ENCODE measurements at regions not wholly inside any gene's neighbourhood (a gene's known extent, or its start where the extent isn't known, plus 50 kb on each side); places are given as distances from the start of the nearest gene placed in this dataset.

GRCh38 chr20:60931696-60932095 is 320.4 kb upstream of the CDH4 start:
- intact Hi-C loops (cut with DNase I; ENCODE audit: low total_unique reads): no loop called here
- WGBS, 2 donors: 17 to 21% methylated on average over 4 of the region's 4 CpGs
- TF ChIP-seq POLR2A (IDR thresholded peaks at IDR 0.05) (no peak), CTCF (IDR thresholded peaks at IDR 0.05) (no peak)
- no peak overlapping the region for H3K4me3 ChIP-seq (ENCODE audit: low read depth, poor library complexity, severe bottlenecking)
- DNase-seq (ENCODE audit: low spot score in 2 of 2): no peak

- TF ChIP-seq POLR2A (IDR thresholded peaks at IDR 0.05): no peak
- 58 to 59% methylated on average over 3 of the region's 3 CpGs for WGBS, 2 donors
Measured at GRCh38 chr20:60934724-60935123, 317.3 kb upstream of the CDH4 start.

GRCh38 chr20:60935971-60936370 is 316.1 kb upstream of the CDH4 start:
- intact Hi-C loops (cut with DNase I; ENCODE audit: low total_unique reads): no loop called here
- WGBS, 2 donors: 81 to 82% methylated on average over 8 of the region's 8 CpGs
- H3K4me3 ChIP-seq (ENCODE audit: low read depth, poor library complexity, severe bottlenecking): no peak overlapping the region
- DNase-seq (ENCODE audit: low spot score in 2 of 2): no peak
- TF ChIP-seq POLR2A (IDR thresholded peaks at IDR 0.05) (no peak), CTCF (IDR thresholded peaks at IDR 0.05) (no peak)

More at GRCh38 chr20:60934724-60935123, 317.3 kb upstream of the CDH4 start:
- intact Hi-C loops (cut with DNase I; ENCODE audit: low total_unique reads): no loop called here
- DNase-seq (ENCODE audit: low spot score in 2 of 2): no peak
- H3K4me3 ChIP-seq (ENCODE audit: low read depth, poor library complexity, severe bottlenecking): no peak overlapping the region

GRCh38 chr20:60937585-60937984 is 314.5 kb upstream of the CDH4 start:
- no peak overlapping the region for H3K4me3 ChIP-seq (ENCODE audit: low read depth, poor library complexity, severe bottlenecking)
- WGBS, 2 donors: 29 to 31% methylated on average over 10 of the region's 10 CpGs
- no peak for DNase-seq (ENCODE audit: low spot score in 2 of 2)
- no peak for TF ChIP-seq CTCF (IDR thresholded peaks at IDR 0.05)
- no peak for TF ChIP-seq POLR2A (IDR thresholded peaks at IDR 0.05)
- intact Hi-C loops (cut with DNase I; ENCODE audit: low total_unique reads): no loop called here

- no peak overlapping the region for H3K4me3 ChIP-seq (ENCODE audit: low read depth, poor library complexity, severe bottlenecking)
- TF ChIP-seq POLR2A (IDR thresholded peaks at IDR 0.05): no peak
- TF ChIP-seq CTCF (IDR thresholded peaks at IDR 0.05): no peak
- DNase-seq (ENCODE audit: low spot score in 2 of 2): no peak
- intact Hi-C loops (cut with DNase I; ENCODE audit: low total_unique reads): no loop called here
- 75 to 87% methylated on average over 6 of the region's 6 CpGs for WGBS, 2 donors
Measured at GRCh38 chr20:60941379-60941778, 310.7 kb upstream of the CDH4 start.

- DNase-seq (ENCODE audit: low spot score in 2 of 2): no peak
- no peak for TF ChIP-seq POLR2A (IDR thresholded peaks at IDR 0.05)
- no peak for TF ChIP-seq CTCF (IDR thresholded peaks at IDR 0.05)
- no peak overlapping the region for H3K4me3 ChIP-seq (ENCODE audit: low read depth, poor library complexity, severe bottlenecking)
- intact Hi-C loops (cut with DNase I; ENCODE audit: low total_unique reads): no loop called here
- WGBS, 2 donors: 50 to 66% methylated on average over 7 of the region's 7 CpGs
Measured at GRCh38 chr20:60947819-60948218, 304.2 kb upstream of the CDH4 start.

All from lower leg skin (tissue), 4 donors.